CD4-positive, alpha-beta T cell treated with Interleukin-2 at 100 ng/mL for 4 hours (primary cell): ENCODE measurements at regions not wholly inside any gene's neighbourhood (a gene's known extent, or its start where the extent isn't known, plus 50 kb on each side); places are given as distances from the start of the nearest gene placed in this dataset.

Experiments used
- DNase-seq: peaks from one replicate; pipeline ENCODE4 v3.0.0-alpha.2; 2020; ENCODE audit warnings: low spot score

DNA sequence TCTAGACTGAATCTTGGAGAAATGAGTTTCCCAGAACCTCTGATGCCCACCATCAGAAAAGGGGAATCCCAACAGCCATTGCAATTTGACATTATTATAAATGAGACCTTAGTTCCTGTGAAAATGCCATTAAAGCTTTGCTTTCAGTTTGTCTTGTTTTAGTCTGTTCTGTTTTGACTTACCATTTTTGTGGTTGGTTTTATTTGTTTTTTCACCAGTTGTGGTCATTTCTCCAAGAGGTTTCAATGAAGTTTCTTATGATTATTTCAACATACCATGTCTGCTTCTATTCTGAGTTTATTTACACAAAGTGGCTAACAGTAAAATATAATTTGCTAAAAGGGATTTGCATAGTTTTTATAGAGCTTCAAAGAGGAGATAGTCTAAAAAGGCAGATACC, 175.0 kb upstream of the MCTP2 start:
- no peak for DNase-seq

DNA sequence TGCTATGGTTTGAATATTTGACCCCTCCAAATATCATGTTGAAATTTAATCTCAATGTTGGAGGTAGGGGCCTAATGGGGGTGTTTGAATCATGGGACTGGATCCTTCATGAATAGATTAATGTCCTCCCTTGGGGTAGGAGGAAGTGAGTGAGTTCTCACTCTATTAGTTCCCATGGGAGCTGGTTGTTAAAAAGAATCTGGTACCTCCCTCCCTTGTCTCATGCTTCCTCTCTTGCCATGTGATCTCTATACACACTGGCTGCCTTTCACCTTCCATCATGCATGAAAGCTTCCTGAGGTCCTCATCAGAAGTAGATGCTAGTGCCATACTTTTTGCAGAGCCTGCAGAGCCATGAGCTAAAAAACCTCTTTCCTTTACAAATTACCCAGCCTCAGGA, 177.7 kb upstream of the MCTP2 start:
- DNase-seq, result no peak

DNA sequence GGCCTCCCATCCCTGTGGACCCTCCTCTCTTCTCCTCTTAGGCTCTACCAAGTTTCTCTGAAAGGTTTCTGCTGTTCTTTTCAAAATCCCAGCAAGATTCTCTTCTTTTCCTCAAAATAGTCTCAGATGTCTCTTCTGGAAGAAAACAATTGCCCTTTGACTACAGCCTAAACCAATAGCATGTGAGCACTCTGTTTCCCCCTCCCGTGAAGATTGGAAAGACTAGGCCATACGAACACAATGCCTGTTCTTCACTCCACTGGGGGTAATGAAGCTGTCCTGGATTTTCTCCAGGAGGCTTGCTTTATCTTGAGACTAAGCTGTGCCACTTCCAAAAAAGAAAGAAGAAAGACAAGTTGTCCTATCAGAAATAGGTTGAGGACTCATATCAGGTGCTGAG, 178.7 kb upstream of the MCTP2 start:
- DNase-seq, result no peak

DNA sequence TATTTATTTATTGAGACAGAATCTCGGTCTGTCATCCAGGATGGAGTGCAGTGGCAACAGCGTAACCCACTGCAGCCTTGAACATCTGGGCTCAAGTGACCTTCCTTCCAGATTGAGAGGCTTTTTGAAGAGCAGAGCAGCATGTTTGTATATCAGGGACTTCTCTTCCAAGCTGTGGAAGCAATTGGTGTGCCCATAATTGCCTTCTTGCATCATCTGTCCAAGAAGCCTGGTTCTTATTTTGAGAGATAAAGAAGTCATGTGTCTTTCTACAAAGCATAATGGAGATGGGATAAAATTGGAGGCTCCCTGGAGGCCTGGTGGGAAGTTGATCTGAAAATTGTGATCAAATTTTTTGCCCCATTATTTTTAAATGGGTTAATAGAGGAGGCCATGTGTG, 183.8 kb upstream of the MCTP2 start:
- DNase-seq, result no peak

DNA sequence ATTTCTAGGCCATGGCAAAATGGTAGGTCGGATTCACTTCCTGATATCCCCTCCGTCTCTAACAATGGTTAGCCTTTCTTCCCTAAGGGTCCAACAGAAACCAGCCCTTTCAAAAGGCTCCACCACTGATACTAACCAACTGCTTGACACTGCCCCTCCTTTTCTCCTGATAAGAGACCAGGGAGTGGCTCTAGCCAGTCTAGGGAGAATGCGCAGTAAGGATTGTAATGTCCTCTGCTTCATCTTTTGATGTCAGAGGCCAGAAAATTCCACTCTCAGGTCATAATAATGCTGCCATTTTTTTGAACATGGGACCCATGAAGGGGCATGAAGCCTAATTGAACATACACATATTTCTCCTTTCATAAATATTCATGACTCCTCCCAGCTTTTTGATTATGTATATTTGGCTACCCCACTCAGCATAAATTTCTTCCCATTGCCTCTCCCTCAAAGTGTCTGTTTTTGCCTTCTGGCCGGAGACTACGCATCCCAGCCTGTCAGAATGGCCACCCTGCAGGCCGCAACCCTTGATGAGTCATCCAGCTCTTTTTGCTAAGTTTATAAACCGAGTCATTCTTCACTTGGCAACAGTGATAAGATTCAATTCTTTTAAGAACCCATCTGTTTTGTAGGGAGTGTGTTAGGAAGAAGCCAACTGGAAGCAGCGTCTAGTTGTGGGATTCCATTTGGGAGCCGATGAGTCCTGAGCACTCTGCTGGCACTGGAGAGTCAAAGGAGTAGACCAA, 189.0 kb upstream of the MCTP2 start:
- DNase-seq, result no peak

- no peak for DNase-seq
Observed at GRCh38 chr15:94041746-94042145, 189.6 kb upstream of the MCTP2 start.

GRCh38 chr15:94040541-94041248, 190.7 kb upstream of the MCTP2 start:
- no peak for DNase-seq

DNA sequence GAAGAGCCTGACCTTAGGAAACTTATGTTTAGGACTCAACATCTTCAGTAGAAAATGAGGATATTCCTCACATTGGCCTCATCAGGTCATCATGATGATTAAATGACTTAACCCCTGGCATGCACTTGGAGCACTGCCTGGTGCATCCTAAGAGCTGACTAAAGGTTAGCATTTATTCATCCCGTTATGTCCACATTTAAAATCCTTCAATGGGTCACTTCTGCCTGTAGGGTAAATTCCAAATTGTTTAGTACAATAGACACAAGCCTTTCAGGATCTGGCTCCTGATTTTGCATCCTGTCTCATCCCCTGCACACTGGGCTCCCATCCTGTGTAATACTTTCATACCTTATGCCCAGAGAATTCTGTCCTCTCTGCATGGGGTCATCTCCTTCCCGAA, 195.2 kb upstream of the MCTP2 start:
- no peak for DNase-seq

- DNase-seq, result no peak
Observed at GRCh38 chr15:94033683-94034020, 197.7 kb upstream of the MCTP2 start.

GRCh38 chr15:94033014-94033682, 198.2 kb upstream of the MCTP2 start:
- DNase-seq, result no peak

- DNase-seq, result no peak
Observed at GRCh38 chr15:94032571-94032970, 198.8 kb upstream of the MCTP2 start.

DNA sequence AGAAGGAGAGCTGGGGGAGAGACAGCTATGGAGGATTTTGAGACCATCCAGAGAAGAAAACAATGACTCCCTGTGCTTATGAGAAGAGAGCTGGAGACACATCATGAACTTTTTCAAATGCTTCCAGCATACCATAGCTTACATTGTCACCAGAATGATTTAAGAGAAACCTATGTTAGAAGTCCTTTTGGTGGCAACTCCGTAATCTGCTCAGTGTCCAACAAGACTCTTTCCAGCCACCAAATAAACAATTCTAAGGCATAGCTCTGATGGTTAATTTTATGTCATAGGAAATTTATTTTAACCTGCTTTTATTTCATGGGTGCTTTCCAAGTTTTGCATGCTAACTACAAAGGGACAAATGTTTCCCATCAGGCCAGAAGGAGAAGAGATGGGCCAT, 200.3 kb upstream of the MCTP2 start:
- no peak for DNase-seq

- DNase-seq, result no peak
Observed at GRCh38 chr15:94029495-94029894, 201.9 kb upstream of the MCTP2 start.

DNA sequence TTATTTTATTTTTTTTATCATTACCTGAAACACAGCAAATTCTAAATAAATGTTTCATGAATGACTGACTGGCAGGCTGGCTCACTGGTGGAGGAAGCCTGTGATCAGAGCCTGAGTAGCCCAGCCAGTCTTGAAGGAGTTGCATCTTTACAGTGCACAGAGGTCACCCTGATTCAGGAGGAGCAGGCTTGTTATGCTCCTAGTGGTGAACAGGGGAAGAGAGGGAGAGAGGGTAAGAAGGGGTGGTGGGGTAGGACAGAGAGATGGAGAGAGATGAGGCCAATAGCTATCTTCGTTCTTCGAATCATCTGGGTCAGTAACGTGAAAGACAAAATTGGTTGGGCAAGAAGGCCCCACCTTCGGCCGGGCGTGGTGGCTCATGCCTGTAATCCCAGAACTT, 202.6 kb upstream of the MCTP2 start:
- no peak for DNase-seq

GRCh38 chr15:94028121-94028520, 203.2 kb upstream of the MCTP2 start:
- DNase-seq, result no peak

DNA sequence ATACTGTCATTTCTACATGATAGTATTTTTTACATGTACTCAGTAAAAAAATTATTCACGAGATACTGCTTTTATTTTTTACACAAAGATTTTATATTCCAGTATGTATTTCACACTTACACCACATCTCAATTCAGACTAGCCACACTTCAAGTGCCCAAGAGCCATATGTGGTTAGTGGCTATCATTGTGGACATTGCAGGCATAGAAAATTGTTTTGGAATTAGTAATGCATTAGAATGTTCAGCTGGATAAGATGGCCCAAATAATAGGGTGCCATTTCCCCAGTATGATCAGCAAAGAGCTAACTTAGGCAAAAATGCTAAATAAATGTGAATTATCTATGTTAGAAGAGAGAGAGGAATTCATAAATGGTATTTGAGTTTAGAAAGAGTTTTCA, 203.8 kb upstream of the MCTP2 start:
- DNase-seq, result no peak

DNA sequence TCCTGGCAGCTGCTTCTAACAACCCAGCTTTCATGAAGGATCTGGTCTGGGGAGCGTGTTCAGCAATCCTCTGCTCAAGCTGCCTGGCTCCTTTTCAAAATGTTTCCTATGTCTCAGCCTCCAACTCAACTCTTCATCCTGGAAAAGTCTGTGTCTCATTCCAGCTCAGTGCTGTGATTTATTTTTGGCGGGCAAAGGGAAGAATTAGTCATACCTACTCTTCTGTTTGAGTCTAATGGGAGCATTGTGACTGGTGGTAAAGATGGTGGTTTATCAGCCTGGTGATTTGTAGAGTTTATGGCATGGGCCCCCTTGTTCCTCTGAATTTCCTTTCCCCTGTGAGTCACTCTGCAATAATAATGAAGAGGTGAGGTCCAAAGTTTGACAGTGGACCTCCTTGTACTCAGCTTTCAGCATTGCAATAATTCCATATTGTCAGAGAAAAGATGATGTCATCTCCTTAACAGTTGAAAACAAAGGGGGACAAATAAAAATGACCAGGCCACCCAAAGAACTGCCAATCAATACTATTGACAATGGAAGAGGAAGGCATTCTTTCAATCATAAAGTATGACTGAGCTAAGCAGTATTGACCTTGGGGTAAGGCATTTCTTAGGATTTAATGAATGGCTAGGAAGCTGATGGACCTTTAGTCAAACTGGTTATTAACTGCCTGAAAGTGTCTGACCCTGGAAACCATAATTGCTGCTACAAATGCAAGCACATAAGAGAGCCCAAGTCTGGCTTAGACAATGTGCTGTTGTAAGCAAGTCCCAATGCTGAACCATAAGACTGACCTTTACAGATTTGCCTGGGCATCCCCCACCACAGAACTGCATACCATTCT, 204.7 kb upstream of the MCTP2 start:
- no peak for DNase-seq

DNA sequence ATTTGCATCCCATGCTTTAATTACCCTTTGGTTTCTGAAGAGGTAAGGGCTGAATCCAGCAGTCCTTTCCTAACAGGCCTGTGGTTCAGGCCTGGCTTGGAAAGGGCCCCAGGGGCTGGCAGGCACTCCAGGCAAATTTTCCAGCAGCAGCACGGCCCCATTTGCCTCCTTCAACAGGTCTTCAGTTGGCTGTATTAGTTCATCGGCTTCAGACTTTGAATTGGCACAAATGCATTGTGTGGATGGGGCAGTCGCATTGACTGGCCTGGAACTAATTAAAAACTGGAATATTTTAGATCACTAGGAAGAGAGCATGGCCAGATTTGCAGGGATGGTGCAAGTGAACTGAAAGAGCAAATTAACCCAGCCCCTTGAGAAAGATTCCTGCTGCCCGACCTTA, 207.8 kb upstream of the MCTP2 start:
- DNase-seq, result no peak

DNA sequence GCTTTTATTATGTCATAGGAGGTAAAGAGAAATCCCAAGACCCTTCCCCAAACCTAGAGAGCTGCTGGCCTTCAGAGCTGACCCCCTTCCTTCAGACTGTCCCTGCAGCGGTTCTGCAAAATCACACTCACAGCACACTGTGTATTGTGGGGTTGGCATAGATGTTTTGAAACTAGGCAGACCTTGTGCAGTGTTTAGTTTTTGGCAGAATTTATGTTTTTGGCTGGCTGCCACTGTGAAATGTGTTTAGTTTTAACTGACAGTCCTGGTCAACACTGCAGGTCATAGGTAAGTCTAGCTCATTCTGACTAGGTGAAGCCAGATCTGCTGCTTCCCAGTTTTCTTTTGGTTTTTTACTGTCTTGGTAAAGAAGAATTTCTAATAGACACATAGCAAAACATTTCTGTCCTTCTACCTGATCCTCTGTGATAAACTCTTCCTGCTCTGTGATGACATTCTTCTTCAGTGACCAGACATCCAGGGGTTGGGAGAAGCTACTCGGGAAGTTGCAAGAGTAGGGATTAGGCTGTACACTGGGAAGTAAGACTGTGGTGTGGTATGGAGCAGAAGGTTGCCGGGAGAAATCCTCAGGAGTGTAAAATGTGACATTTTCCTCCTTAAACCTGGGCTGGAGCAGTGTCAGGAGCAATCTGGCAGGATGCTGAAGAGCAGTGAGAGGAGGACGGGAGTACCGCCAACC, 209.6 kb upstream of the MCTP2 start:
- DNase-seq, result no peak

DNA sequence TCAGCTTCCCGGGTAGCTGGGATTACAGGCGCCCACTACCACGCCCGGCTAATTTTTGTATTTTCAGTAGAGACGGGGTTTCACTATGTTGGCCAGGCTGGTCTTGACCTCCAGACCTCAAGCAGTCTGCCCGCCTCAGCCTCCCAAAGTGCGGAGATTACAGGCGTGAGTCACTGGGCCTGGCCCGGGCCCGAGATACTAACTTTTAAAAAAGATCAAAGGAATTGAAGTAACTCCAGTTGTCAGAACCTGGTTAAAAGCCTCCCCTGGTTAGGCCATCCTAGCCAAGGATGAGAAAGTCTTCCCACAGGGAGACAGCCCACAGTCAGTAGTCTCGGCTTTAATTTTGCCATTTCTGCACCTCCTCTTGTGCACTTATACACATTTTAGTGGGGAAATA, 212.3 kb upstream of the MCTP2 start:
- no peak for DNase-seq

DNA sequence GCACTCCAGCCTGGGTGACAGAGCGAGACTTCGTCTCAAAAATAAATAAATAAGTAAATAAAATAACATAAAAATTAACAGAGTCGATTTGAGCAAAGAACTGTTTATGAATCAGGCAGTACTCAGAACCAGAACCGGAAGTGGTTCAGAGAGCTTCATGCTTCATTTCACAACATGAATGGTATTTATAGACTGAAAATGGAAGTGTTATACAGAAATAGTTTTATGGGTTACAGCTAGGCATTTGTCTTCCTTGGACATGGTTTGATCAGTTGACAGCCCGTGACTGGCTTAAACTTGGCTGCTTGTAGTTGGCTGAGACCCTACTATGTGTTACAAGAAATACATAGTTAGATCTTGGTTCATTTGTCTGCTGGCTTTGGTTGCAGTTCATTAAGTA, 216.0 kb upstream of the MCTP2 start:
- no peak for DNase-seq
